NAMALWA (cell line): ENCODE measurements at regions not wholly inside any gene's neighbourhood (a gene's known extent, or its start where the extent isn't known, plus 50 kb on each side); places are given as distances from the start of the nearest gene placed in this dataset.
"Not testable (repeated sequence)": the region's sequence is repeated elsewhere in the genome, so short reads cannot be mapped to it uniquely, and the experiment has no call there.

Experiments
- DNase-seq: peaks from one replicate; pipeline ENCODE4 v3.0.0-alpha.2; 2015; ENCODE audit warnings: low spot score

DNA sequence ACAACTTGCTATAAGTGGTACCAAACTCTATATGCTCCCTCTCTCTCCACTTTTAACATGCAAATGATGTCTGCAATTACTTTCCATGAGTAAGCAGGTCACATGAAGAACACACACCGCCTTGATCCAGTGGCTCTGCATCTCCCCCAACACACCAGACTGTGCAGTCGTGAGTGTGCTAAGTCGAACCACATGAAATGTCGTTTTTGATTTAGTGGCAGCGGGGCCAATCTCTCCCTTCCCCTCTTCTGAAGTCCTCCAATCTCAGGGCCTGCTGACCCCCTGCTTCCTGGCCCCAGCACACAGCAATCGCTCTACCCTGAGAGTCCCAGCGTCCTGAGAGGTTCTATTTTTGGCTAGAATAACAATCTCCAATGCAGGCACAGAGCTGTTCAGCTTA is 312.5 kb downstream of the SHQ1 start:
- DNase-seq: no peak

DNA sequence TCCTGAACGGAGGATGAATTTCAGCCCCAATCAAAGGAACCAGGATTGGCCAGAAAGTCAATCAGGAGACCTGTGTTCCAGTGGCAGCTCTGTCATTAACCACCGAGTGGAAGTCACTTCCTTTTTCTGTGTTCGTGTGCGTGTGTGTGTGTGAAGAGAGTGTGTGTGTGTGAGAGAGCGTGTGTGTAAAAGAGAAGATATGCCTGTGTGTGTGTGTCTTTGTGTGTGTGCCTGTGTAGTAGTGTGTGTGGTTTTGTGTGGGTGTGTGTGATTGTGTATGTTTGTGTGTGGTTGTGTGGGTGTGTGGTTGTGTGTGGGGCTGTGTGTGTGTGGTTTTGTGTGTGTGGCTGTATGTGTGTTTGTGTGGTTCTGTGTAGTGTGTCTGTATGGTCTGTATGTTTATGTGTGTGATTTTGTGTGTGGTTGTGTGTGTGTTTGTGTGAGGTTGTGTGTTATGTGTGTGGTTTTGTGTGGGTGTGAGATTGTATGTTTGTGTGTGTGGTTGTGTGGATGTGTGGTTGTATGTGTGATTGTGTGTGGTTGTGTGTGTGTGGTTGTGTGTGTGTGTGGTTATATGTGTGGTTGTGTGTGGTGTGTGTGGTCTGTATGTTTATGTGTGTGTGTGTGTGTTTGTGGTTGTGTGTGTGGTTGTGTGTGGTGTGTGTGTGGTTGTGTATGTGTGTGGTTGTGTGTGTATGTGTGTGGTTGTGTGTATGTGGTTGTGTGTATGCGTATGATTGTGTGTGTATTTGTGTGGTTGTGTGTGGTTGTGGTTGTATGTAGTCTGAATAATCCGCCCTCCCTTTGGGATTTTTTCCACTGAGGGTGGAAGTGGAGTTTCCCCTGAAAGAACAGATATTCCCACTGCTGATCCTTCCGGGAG is 314.4 kb downstream of the SHQ1 start:
- DNase-seq: no peak

GRCh38 chr3:72530426-72530825 is 317.8 kb downstream of the SHQ1 start:
- DNase-seq: no peak

GRCh38 chr3:72529081-72529480 is 319.2 kb downstream of the SHQ1 start:
- no peak for DNase-seq

DNA sequence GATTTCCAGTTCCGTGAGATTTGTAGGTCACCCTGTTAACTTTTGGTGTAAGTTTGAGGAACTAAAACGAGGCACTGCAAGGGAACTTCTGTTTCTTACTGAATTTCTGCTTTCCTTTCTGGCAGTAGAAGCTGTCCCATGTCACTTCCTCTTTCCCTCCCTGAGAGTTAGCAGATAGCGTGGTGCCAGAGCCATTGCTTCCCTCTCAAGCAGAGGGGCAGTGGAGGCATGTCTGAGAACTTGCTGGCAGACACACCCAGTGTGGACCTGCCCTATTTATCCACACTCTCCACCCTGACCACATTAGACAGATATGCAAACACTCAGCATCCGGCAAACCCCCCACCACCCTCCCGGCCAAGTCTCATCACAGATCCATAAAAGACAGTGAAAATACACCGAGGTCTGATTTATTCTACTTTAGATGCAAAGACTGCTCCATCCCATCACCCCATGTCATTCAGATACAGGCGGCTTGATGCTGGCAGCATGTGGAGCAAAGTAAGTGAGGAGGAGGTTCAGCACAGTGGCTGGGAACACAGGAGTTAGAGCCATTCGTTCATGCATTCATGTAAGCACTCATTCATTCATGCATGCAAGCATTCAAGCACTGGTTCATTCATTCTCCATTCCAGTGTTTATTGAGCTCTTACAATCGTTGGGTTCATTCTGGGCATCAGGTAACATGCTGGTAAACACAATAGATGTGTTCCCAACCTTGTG is 324.7 kb downstream of the SHQ1 start:
- DNase-seq: peak; percentile 59

- no peak for DNase-seq
Observed at GRCh38 chr3:72520690-72521308, 327.4 kb downstream of the SHQ1 start.

- no peak for DNase-seq
Observed at GRCh38 chr3:72519946-72520604, 328.2 kb downstream of the SHQ1 start.

GRCh38 chr3:72517921-72518424 is 330.3 kb downstream of the SHQ1 start:
- DNase-seq: no peak

DNA sequence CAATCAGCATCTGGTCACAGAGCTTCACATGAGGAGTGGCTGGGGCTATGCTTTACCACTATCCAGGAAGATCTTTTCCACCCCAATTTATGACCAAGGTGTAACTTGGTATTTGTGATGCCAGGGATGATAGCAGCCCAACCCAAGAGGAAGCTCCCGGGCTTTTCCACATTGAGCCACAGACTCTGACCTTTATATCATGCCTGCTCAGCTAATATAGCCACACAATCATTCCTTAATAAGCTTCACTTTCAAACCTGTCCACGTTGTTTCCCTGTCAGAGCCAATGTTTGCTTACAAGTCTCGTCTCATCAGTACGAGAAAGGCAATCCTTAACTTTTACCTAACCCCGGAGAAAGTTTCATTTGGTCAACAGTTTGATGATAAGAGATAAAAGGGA is 330.9 kb downstream of the SHQ1 start:
- no peak for DNase-seq

- no peak for DNase-seq
Observed at GRCh38 chr3:72516361-72516760, 331.9 kb downstream of the SHQ1 start.

DNA sequence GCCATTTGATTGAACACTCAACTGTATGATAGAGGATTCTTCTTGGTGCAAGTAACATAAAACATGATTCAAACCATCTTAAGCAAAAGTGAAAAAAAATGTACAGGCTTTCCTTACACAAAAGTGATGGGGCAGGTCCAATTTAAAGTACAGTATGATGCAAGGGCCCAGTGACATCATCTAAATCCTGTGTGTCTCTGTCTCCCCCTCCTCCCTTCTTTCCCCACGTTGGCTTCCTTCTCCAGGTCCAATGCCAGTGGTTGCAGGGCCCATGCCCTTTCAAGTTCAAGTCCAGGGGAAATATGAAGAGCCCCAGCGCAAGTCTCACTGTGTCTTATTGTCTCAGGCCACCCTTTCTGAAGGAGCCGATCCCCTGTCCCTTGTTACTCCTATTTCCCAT is 332.3 kb downstream of the SHQ1 start:
- DNase-seq: no peak

GRCh38 chr3:72515281-72515680 is 333.0 kb downstream of the SHQ1 start:
- DNase-seq: no peak

- DNase-seq: no peak
Observed at GRCh38 chr3:72510247-72510646, 338.0 kb downstream of the SHQ1 start.

DNA sequence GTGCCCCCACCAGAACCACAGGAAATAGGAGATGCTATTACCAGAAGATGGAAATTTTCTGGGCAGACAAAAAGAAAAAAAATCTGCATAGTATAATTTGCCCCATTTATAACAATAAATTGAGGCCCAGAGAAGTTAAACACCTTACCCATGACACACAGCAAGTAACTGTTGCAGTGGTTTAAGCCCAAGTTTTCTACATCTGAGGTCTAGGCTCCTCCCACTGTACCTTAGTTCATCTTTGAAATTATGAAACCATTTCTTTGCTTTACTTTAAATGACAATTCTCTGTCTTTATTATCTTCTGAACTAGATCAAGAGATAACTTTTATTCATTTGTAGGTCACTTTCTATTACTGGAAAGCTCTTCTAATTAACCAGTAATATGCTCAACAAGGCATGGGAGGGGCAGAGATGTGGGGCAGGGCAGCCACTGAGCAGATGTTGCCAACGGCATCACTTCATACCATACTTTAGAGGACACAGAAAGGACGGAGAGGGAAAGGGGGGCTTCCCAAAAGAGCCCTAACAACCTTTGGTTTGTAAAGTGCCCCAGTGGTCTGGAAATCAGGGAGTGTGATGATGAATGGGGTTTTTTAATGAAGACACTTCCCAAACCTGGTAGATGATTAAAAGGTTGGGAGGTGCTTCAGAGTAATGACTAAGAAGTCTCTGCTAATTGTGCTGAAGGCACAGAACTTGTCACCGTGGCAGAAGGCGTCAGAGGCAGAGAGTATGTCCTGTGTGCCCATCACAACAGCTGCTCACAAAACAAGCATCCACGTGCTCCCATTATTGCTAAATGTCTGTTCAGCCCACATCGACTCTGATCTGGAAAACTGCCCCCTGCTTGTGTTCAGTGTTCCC is 342.5 kb downstream of the SHQ1 start:
- no peak for DNase-seq

- DNase-seq: not testable (repeated sequence)
Observed at GRCh38 chr3:72497501-72497900, 350.7 kb downstream of the SHQ1 start.

DNA sequence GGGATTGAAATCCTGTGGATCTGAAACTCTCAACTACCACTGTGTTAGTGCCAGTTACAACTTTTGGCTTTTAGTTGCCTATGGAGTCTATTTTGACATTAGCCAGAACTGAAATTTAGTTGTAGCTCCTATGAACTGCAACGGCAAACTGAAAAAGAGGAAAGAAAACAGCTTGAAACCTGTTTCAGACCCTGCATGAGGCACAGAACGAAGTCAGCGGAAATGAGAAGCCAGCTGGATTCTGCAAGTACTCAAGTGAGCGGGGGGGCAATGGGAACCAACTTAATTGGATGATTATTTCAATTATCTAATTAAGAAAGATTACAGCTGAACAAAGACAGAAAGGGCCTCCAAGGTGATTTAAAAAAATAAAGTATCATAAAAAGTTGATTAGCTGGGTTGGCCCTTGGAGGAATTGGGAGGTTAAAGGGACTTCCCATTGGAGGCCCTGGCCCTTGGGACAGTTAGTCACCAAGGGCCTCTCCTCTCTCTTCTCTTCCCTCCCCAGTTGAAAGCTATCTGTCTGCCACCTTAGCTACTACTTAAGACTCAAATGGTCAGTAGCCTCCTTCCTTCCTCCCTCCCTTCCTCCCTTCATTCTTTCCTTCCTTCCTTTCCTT is 352.1 kb downstream of the SHQ1 start:
- DNase-seq: no peak

DNA sequence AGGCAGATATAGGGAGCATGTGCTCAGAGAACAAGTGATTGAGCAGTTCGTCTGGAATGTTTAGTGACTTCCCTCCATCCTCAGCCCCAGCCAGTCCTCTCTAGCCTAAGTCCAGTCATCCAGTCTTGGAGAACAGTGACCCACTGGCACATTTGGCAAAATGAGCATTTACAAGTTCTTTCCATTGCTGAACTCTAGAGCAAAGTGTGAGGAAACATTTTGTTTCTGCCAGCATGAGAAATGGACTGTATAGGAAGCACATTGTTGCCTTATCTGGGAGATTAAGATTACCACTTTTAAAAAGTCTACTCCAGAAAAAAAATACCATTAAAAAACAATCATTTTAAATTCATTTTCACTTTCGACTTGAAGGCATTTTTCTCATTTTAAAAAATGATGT is 353.6 kb downstream of the SHQ1 start:
- DNase-seq: no peak

DNA sequence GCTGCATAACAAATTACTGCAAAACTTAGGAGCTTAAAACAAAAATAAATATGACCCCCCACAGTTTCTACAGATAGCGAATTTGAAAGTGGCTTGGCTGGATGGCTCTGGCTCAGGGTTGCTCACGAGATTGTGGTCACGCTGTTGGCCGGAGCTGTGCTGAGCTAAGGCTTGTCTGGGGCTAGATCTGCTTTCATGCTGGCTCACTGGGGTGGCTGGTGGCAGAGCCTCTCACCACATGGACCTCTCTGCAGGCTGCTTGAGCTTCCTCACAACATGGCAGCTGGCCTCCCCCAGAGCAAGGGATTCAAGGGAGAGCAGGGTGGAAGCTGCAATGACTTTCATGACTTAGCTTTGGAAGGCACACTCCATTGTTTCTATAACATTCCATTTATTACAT is 354.1 kb downstream of the SHQ1 start:
- DNase-seq: no peak

DNA sequence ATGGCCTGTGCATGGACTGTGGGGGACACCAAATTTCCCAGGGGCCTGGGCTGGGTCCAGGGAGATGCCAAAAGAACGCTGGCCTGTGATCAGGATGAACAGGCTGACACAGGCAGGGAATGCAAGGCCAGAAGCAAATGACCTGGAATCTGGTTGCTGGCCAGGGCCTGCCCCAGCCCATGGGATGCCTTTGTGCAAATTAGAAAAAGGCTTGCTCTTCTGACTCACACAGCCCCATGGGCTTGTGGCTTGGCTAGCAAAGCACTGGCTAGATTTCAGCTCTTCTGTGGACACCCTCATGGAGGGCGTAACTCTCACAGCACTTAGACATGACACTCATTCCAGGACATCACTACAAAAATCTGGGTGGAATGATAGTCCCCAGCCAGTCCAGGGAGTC is 356.0 kb downstream of the SHQ1 start:
- no peak for DNase-seq

- DNase-seq: peak; percentile 1
Observed at GRCh38 chr3:72490688-72491435, 357.4 kb downstream of the SHQ1 start.
